Stomach smooth muscle (tissue), 2 donors: ENCODE measurements at regions not wholly inside any gene's neighbourhood (a gene's known extent, or its start where the extent isn't known, plus 50 kb on each side); places are given as distances from the start of the nearest gene placed in this dataset.

Source experiments
- H3K27ac ChIP-seq: one replicate; pipeline ENCODE4 v1.7.0; 2013; ENCODE audit warnings: mild to moderate bottlenecking, low read length, inconsistent platforms
- H3K27me3 ChIP-seq, 2 donors: one replicate each; pipeline ENCODE4 v1.7.0; 2013; ENCODE audit warnings: low read length in 2 of 2; ENCODE audit not compliant: insufficient read depth in 2 of 2, control insufficient read depth in 1 of 2
- H3K36me3 ChIP-seq, 2 donors: one replicate each; pipeline ENCODE4 v1.7.0; 2013; ENCODE audit warnings: low read length in 2 of 2; ENCODE audit not compliant: control insufficient read depth in 2 of 2, insufficient read depth in 2 of 2
- H3K4me1 ChIP-seq: one replicate; pipeline ENCODE4 v1.7.0; 2013; ENCODE audit warnings: low read length; ENCODE audit not compliant: control insufficient read depth, insufficient read depth
- H3K4me3 ChIP-seq, 2 donors: one replicate each; pipeline ENCODE4 v1.7.0; 2013; ENCODE audit warnings: low read length in 2 of 2
- H3K9ac ChIP-seq, 2 donors: one replicate each; pipeline ENCODE4 v1.7.0; 2013; ENCODE audit warnings: low read length in 2 of 2, mild to moderate bottlenecking in 1 of 2
- H3K9me3 ChIP-seq, 2 donors: one replicate each; pipeline ENCODE4 v1.7.0; 2013; ENCODE audit warnings: low read length in 2 of 2; ENCODE audit not compliant: control insufficient read depth in 2 of 2
- donor health status: healthy.
- donor health status: Pancreatic carcinoma.

- H3K9ac ChIP-seq = no peak overlapping the region
- H3K27me3 ChIP-seq = no peaks in the 10 kb centered on the region
- no peak overlapping the region for H3K4me3 ChIP-seq
- H3K9me3 ChIP-seq = no peaks in the 10 kb centered on the region
- H3K27ac ChIP-seq = no peak overlapping the region
- H3K36me3 ChIP-seq = no peaks in the 10 kb centered on the region
- H3K4me1 ChIP-seq = no peaks in the 10 kb centered on the region
Measured at GRCh38 chr11:28464252-28464867, 356.2 kb downstream of the METTL15 start.

GRCh38 chr11:28463826-28464225 is 355.6 kb downstream of the METTL15 start:
- H3K9me3 ChIP-seq = no peaks in the 10 kb centered on the region
- H3K4me3 ChIP-seq = no peak overlapping the region
- no peaks in the 10 kb centered on the region for H3K4me1 ChIP-seq
- H3K27me3 ChIP-seq = no peaks in the 10 kb centered on the region
- H3K27ac ChIP-seq = no peak overlapping the region
- no peaks in the 10 kb centered on the region for H3K36me3 ChIP-seq
- H3K9ac ChIP-seq = no peak overlapping the region

GRCh38 chr11:28461846-28462245 is 353.7 kb downstream of the METTL15 start:
- H3K27ac ChIP-seq = no peak overlapping the region
- no peak overlapping the region for H3K9ac ChIP-seq
- H3K27me3 ChIP-seq = no peaks in the 10 kb centered on the region
- no peaks in the 10 kb centered on the region for H3K4me1 ChIP-seq
- H3K4me3 ChIP-seq = no peak overlapping the region
- H3K9me3 ChIP-seq = no peaks in the 10 kb centered on the region
- H3K36me3 ChIP-seq = no peaks in the 10 kb centered on the region

DNA sequence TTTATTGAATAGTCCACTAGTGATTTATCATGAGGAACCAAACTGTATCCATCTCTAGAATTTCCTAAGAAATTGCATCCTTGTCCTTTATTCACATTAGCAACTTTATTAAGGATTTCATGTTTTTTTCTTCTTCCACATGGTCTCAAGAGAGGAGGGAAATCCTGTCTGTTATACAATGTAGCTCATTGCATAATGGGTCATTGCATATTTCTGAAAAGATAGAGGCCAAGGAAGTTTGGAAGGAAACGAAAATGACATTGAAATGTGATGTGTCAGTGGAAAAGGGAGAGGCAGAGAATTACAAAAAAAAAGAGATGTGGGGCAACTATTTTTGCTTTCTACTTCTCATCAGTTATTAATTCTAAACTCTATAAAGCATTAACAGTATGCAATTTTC is 353.1 kb downstream of the METTL15 start:
- Histone ChIP-seq H3K36me3 (no peaks in the 10 kb centered on the region), H3K27ac (no peak overlapping the region), H3K4me3 (no peak overlapping the region)

DNA sequence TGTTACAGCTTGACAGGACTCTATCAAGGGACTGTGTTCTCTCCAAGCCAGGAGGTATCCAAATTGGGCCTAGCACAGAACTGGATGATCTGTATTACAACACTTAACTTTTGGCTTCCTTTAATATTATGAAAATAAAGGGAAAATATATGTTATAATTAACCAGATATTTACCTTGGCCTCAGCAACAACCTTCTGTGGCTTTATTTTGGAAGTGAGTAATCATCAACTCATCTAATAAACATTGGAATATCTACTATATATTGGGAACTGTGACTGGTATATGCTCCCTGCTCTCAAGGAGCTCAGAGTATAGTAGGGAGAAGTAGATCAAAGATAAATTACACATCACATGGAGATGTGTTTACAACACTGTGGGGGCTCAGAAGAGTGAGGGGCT is 352.2 kb downstream of the METTL15 start:
- Histone ChIP-seq H3K9me3 (no peaks in the 10 kb centered on the region), H3K9ac (no peak overlapping the region), H3K27me3 (no peaks in the 10 kb centered on the region), H3K27ac (no peak overlapping the region), H3K4me1 (no peaks in the 10 kb centered on the region), H3K4me3 (no peak overlapping the region), H3K36me3 (no peaks in the 10 kb centered on the region)

More for the DNA sequence above, 353.1 kb downstream of the METTL15 start:
- no peak overlapping the region for H3K9ac ChIP-seq
- no peaks in the 10 kb centered on the region for H3K9me3 ChIP-seq
- H3K27me3 ChIP-seq = no peaks in the 10 kb centered on the region
- H3K4me1 ChIP-seq = no peaks in the 10 kb centered on the region

DNA sequence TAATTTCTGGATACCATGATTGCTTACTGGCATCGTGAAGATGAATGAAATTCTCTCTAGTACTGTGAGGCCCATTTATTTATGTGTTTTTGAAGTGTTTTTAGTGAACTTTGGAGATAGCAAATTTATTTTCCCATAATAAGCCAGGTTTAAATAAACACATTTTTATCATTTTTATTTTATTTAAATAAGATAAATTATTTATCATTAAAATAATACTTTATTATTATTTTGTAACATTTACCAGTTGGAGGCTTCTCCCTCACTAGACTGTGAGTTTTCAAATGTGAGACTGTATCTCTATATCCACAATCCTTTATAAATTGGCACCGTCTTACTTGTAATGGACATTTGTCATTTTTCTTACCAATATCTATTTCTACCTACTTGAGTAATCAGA is 351.7 kb downstream of the METTL15 start:
- Histone ChIP-seq H3K9me3 (no peaks in the 10 kb centered on the region), H3K36me3 (no peaks in the 10 kb centered on the region), H3K4me1 (no peaks in the 10 kb centered on the region), H3K9ac (no peak overlapping the region), H3K27ac (no peak overlapping the region), H3K27me3 (no peaks in the 10 kb centered on the region), H3K4me3 (no peak overlapping the region)

- no peaks in the 10 kb centered on the region for H3K36me3 ChIP-seq
- H3K4me3 ChIP-seq = no peak overlapping the region
- no peaks in the 10 kb centered on the region for H3K27me3 ChIP-seq
- H3K9me3 ChIP-seq = no peaks in the 10 kb centered on the region
- H3K27ac ChIP-seq = no peak overlapping the region
- no peaks in the 10 kb centered on the region for H3K4me1 ChIP-seq
- no peak overlapping the region for H3K9ac ChIP-seq
Measured at GRCh38 chr11:28457481-28458065, 349.4 kb downstream of the METTL15 start.

- H3K36me3 ChIP-seq = no peaks in the 10 kb centered on the region
- H3K9ac ChIP-seq = no peak overlapping the region
- no peaks in the 10 kb centered on the region for H3K4me1 ChIP-seq
- H3K4me3 ChIP-seq = no peak overlapping the region
- no peaks in the 10 kb centered on the region for H3K27me3 ChIP-seq
- no peaks in the 10 kb centered on the region for H3K9me3 ChIP-seq
- no peak overlapping the region for H3K27ac ChIP-seq
Measured at GRCh38 chr11:28448186-28448585, 340.0 kb downstream of the METTL15 start.

- Histone ChIP-seq H3K36me3 (no peaks in the 10 kb centered on the region), H3K27me3 (no peaks in the 10 kb centered on the region), H3K4me1 (no peaks in the 10 kb centered on the region), H3K9me3 (no peaks in the 10 kb centered on the region), H3K9ac (no peak overlapping the region), H3K4me3 (no peak overlapping the region), H3K27ac (no peak overlapping the region)
Measured at GRCh38 chr11:28447226-28447625, 339.0 kb downstream of the METTL15 start.

- no peaks in the 10 kb centered on the region for H3K9me3 ChIP-seq
- H3K4me1 ChIP-seq = no peaks in the 10 kb centered on the region
- no peak overlapping the region for H3K27ac ChIP-seq
- H3K36me3 ChIP-seq = no peaks in the 10 kb centered on the region
- H3K4me3 ChIP-seq = no peak overlapping the region
- no peaks in the 10 kb centered on the region for H3K27me3 ChIP-seq
- H3K9ac ChIP-seq = no peak overlapping the region
Measured at GRCh38 chr11:28442131-28442530, 333.9 kb downstream of the METTL15 start.

- Histone ChIP-seq H3K9me3 (no peaks in the 10 kb centered on the region), H3K4me1 (no peaks in the 10 kb centered on the region), H3K36me3 (no peaks in the 10 kb centered on the region), H3K27ac (no peak overlapping the region), H3K27me3 (no peaks in the 10 kb centered on the region), H3K4me3 (no peak overlapping the region), H3K9ac (no peak overlapping the region)
Measured at GRCh38 chr11:28439403-28439802, 331.2 kb downstream of the METTL15 start.
